GM13977 (cell line): ENCODE measurements at regions not wholly inside any gene's neighbourhood (a gene's known extent, or its start where the extent isn't known, plus 50 kb on each side); places are given as distances from the start of the nearest gene placed in this dataset.
"Not testable (repeated sequence)": the region's sequence is repeated elsewhere in the genome, so short reads cannot be mapped to it uniquely, and the experiment has no call there.

Experiments used
- DNase-seq: peaks from one replicate; pipeline ENCODE4 v3.0.0; 2012; ENCODE audit warnings: low spot score
- CTCF ChIP-seq: IDR thresholded peaks from 2 replicates; pipeline ENCODE4 v1.5.1; 2012; ENCODE audit warnings: mild to moderate bottlenecking, control low read depth; ENCODE audit not compliant: insufficient read depth; ENCODE audit errors: extremely low read depth, missing control alignments
- in situ Hi-C: fragments of 300-500 bp; cut with MboI; formaldehyde crosslinking; loops from one replicate; pipeline ENCODE4 v1.12.0; 2022; ENCODE audit warnings: low sequenced_read_pairs, low pct_unique_long_range_greater_than_20kb, mixed read lengths, inconsistent platforms; ENCODE audit not compliant: unreplicated experiment

GRCh38 chr5:62783374-62784057 is 204.9 kb downstream of the LRRC70 start:
- in situ Hi-C loops, result no loop called here
- DNase-seq, result peak; percentile 37
- no peak for TF ChIP-seq CTCF

- TF ChIP-seq CTCF, result no peak
- DNase-seq, result no peak
- in situ Hi-C loops, result no loop called here
These were observed 202.3 kb downstream of the LRRC70 start for GRCh38 chr5:62780888-62781287.

GRCh38 chr5:62780230-62780629 is 201.6 kb downstream of the LRRC70 start:
- TF ChIP-seq CTCF, result no peak
- no peak for DNase-seq
- in situ Hi-C loops, result no loop called here

- DNase-seq, result peak; percentile 73
- TF ChIP-seq CTCF, result peak; percentile 64
- in situ Hi-C loops, result loop anchor here (10.0 kb wide), 1 partner anchor 324 kb away; no protein-coding TSS in a partner anchor
These were observed 200.4 kb downstream of the LRRC70 start for GRCh38 chr5:62779010-62779422.

GRCh38 chr5:62778316-62779009 is 199.8 kb downstream of the LRRC70 start:
- in situ Hi-C loops, result loop anchor here (10.0 kb wide), 1 partner anchor 324 kb away; no protein-coding TSS in a partner anchor
- TF ChIP-seq CTCF, result no peak
- DNase-seq, result no peak

- DNase-seq, result not testable (repeated sequence)
- in situ Hi-C loops, result loop anchor here (10.0 kb wide), 1 partner anchor 322 kb away; no protein-coding TSS in a partner anchor
These were observed 198.5 kb downstream of the LRRC70 start for GRCh38 chr5:62777081-62777480.

- in situ Hi-C loops, result loop anchor here (10.0 kb wide), 1 partner anchor 322 kb away; no protein-coding TSS in a partner anchor
- DNase-seq, result not testable (repeated sequence)
These were observed 198.0 kb downstream of the LRRC70 start for GRCh38 chr5:62776592-62776991.
